Ascending aorta (tissue), 2 donors: ENCODE measurements at regions not wholly inside any gene's neighbourhood (a gene's known extent, or its start where the extent isn't known, plus 50 kb on each side); places are given as distances from the start of the nearest gene placed in this dataset.

Experiments
- DNase-seq, 2 donors: peaks; one replicate each; pipeline ENCODE4 v3.0.0-alpha.2; 2019; ENCODE audit warnings: low spot score in 2 of 2
- H3K27ac ChIP-seq, 2 donors: fragments of 200-600 bp; sonication (generic); one replicate each; pipeline ENCODE4 v1.5.1; 2016 to 2017; ENCODE audit warnings: mild to moderate bottlenecking in 1 of 2
- H3K27me3 ChIP-seq: fragments of 200-600 bp; sonication (generic); one replicate; pipeline ENCODE4 v1.5.1; 2017
- H3K36me3 ChIP-seq, 2 donors: fragments of 200-600 bp; sonication (generic); one replicate each; pipeline ENCODE4 v1.5.1; 2016
- H3K4me1 ChIP-seq, 2 donors: fragments of 200-600 bp; sonication (generic); one replicate each; pipeline ENCODE4 v1.5.1; 2016 to 2017; ENCODE audit warnings: mild to moderate bottlenecking in 1 of 2
- H3K4me3 ChIP-seq, 2 donors: fragments of 200-600 bp; sonication (generic); one replicate each; pipeline ENCODE4 v1.5.1; 2016 to 2017; ENCODE audit warnings: mild to moderate bottlenecking in 1 of 2
- H3K9me3 ChIP-seq, 2 donors: fragments of 200-600 bp; sonication (generic); one replicate each; pipeline ENCODE4 v1.5.1; 2016
- CTCF ChIP-seq, 3 experiments: fragments of 200-600 bp in 2 of 3; fragments of 450-650 bp in 1 of 3; sonication (generic) in 2 of 3; IDR thresholded peaks; one replicate each; pipeline ENCODE4 v1.5.1; 2016 to 2019; ENCODE audit warnings: antibody characterized with exemption in 3 of 3, mild to moderate bottlenecking in 1 of 3, moderate library complexity in 1 of 3
- intact Hi-C: fragments of 100-400 bp; cut with DNase I; formaldehyde crosslinking; loops from one replicate; pipeline ENCODE4 v1.15.1; 2023

- no peak for TF ChIP-seq CTCF (IDR thresholded peaks at IDR 0.05)
- H3K27ac ChIP-seq = no peak overlapping the region
- no peaks in the 10 kb centered on the region for H3K36me3 ChIP-seq
- no peak overlapping the region for H3K4me3 ChIP-seq
- intact Hi-C loops = no loop called here
- peaks cover 0 to 3% of the 10 kb centered on the region in 2 donors for H3K4me1 ChIP-seq
- no peaks in the 10 kb centered on the region for H3K27me3 ChIP-seq
- no peak for DNase-seq
- H3K9me3 ChIP-seq = no peaks in the 10 kb centered on the region
These were observed 76.0 kb upstream of the CTTNBP2NL start for GRCh38 chr1:112320058-112320457.

- TF ChIP-seq CTCF (IDR thresholded peaks at IDR 0.05) = no peak
- H3K9me3 ChIP-seq = no peaks in the 10 kb centered on the region
- peaks cover 0 to 3% of the 10 kb centered on the region in 2 donors for H3K4me1 ChIP-seq
- intact Hi-C loops = no loop called here
- no peaks in the 10 kb centered on the region for H3K27me3 ChIP-seq
- no peaks in the 10 kb centered on the region for H3K36me3 ChIP-seq
- H3K4me3 ChIP-seq = no peak overlapping the region
- no peak overlapping the region for H3K27ac ChIP-seq
- DNase-seq = no peak
These were observed 74.0 kb upstream of the CTTNBP2NL start for GRCh38 chr1:112322018-112322417.

GRCh38 chr1:112322983-112323678 is 72.9 kb upstream of the CTTNBP2NL start:
- H3K9me3 ChIP-seq = no peaks in the 10 kb centered on the region
- H3K4me1 ChIP-seq = no peaks in the 10 kb centered on the region
- H3K36me3 ChIP-seq = no peaks in the 10 kb centered on the region
- H3K4me3 ChIP-seq = no peak overlapping the region
- H3K27me3 ChIP-seq = no peaks in the 10 kb centered on the region
- TF ChIP-seq CTCF (IDR thresholded peaks at IDR 0.05) = no peak
- intact Hi-C loops = no loop called here
- no peak overlapping the region for H3K27ac ChIP-seq
- DNase-seq = no peak

- H3K27me3 ChIP-seq = no peaks in the 10 kb centered on the region
- intact Hi-C loops = no loop called here
- TF ChIP-seq CTCF (IDR thresholded peaks at IDR 0.05) = no peak
These were observed 70.5 kb upstream of the CTTNBP2NL start for GRCh38 chr1:112325504-112325903.

GRCh38 chr1:112328600-112328999 is 67.4 kb upstream of the CTTNBP2NL start:
- no peaks in the 10 kb centered on the region for H3K4me1 ChIP-seq
- H3K27ac ChIP-seq = no peak overlapping the region
- no peaks in the 10 kb centered on the region for H3K9me3 ChIP-seq
- no peaks in the 10 kb centered on the region for H3K36me3 ChIP-seq
- intact Hi-C loops = no loop called here
- no peak for DNase-seq
- H3K27me3 ChIP-seq = no peaks in the 10 kb centered on the region
- H3K4me3 ChIP-seq = no peak overlapping the region
- TF ChIP-seq CTCF (IDR thresholded peaks at IDR 0.05) = no peak

More at GRCh38 chr1:112325504-112325903, 70.5 kb upstream of the CTTNBP2NL start:
- Histone ChIP-seq H3K36me3 (no peaks in the 10 kb centered on the region), H3K4me1 (no peaks in the 10 kb centered on the region), H3K9me3 (no peaks in the 10 kb centered on the region), H3K27ac (no peak overlapping the region), H3K4me3 (no peak overlapping the region)
- DNase-seq = no peak
